GM23338 (cell line): ENCODE measurements at regions not wholly inside any gene's neighbourhood (a gene's known extent, or its start where the extent isn't known, plus 50 kb on each side); places are given as distances from the start of the nearest gene placed in this dataset.

Experiments used
- ATAC-seq: fragments of 200-7000 bp; cut with Tn5 transposase; 3 replicates; pipeline ENCODE4 v1.9.1; 2020
- DNase-seq: peaks from one replicate; pipeline ENCODE4 v3.0.0-alpha.2; 2015; ENCODE audit warnings: low spot score
- H2AFZ ChIP-seq: fragments of 200-600 bp; sonication (generic); 2 replicates; pipeline ENCODE4 v1.8.0; 2016; ENCODE audit warnings: antibody characterized with exemption, mild to moderate bottlenecking, moderate library complexity
- H3F3A ChIP-seq: fragments of 200-600 bp; sonication (generic); replicated peaks from 2 replicates; pipeline ENCODE4 v1.8.0; 2017; ENCODE audit warnings: antibody characterized with exemption, mixed run types, low read depth
- H3K27ac ChIP-seq: fragments of 200-600 bp; sonication (generic); 2 replicates; pipeline ENCODE4 v1.6.1; 2016; ENCODE audit warnings: low read depth
- H3K27me3 ChIP-seq: fragments of 200-600 bp; sonication (generic); 2 replicates; pipeline ENCODE4 v1.8.0; 2016; ENCODE audit warnings: mild to moderate bottlenecking, mixed run types, moderate library complexity; ENCODE audit not compliant: insufficient read depth
- H3K36me3 ChIP-seq: fragments of 200-600 bp; sonication (generic); 2 replicates; pipeline ENCODE4 v1.8.0; 2016; ENCODE audit warnings: mild to moderate bottlenecking; ENCODE audit not compliant: insufficient read depth
- H3K4me1 ChIP-seq: fragments of 200-600 bp; sonication (generic); 2 replicates; pipeline ENCODE4 v1.8.0; 2016; ENCODE audit warnings: mild to moderate bottlenecking, moderate library complexity; ENCODE audit not compliant: insufficient read depth
- H3K4me2 ChIP-seq: fragments of 200-600 bp; sonication (generic); 2 replicates; pipeline ENCODE4 v1.7.1; 2017; ENCODE audit warnings: mixed run types
- H3K4me3 ChIP-seq: fragments of 200-600 bp; sonication (generic); 2 replicates; pipeline ENCODE4 v1.6.1; 2016; ENCODE audit warnings: mixed run types
- H3K79me2 ChIP-seq: fragments of 200-600 bp; sonication (generic); replicated peaks from 2 replicates; pipeline ENCODE4 v1.8.0; 2017; ENCODE audit warnings: mild to moderate bottlenecking; ENCODE audit not compliant: insufficient read depth
- H3K9me2 ChIP-seq: fragments of 200-600 bp; sonication (generic); 2 replicates; pipeline ENCODE4 v1.8.0; 2017; ENCODE audit not compliant: insufficient read depth
- H4K20me1 ChIP-seq: fragments of 200-600 bp; sonication (generic); replicated peaks from 2 replicates; pipeline ENCODE4 v1.8.0; 2017; ENCODE audit warnings: mild to moderate bottlenecking; ENCODE audit not compliant: insufficient read depth
- H3K27ac Mint-ChIP-seq: 2 replicates; pipeline ENCODE4 v1.8.0; 2020; ENCODE audit warnings: inconsistent platforms, mild to moderate bottlenecking, moderate library complexity, mixed read lengths
- H3K27me3 Mint-ChIP-seq: 3 replicates; pipeline ENCODE4 v1.8.0; 2022; ENCODE audit warnings: low read depth, mild to moderate bottlenecking, moderate library complexity, mixed read lengths, inconsistent platforms; ENCODE audit not compliant: insufficient read depth, poor library complexity
- H3K36me3 Mint-ChIP-seq: 3 replicates; pipeline ENCODE4 v1.8.0; 2021; ENCODE audit warnings: low read depth, mild to moderate bottlenecking, inconsistent platforms, moderate library complexity, mixed read lengths
- H3K4me1 Mint-ChIP-seq: 3 replicates; pipeline ENCODE4 v1.8.0; 2020; ENCODE audit warnings: mild to moderate bottlenecking, inconsistent platforms, mixed read lengths
- H3K4me3 Mint-ChIP-seq: 3 replicates; pipeline ENCODE4 v1.8.0; 2021; ENCODE audit warnings: moderate library complexity, mild to moderate bottlenecking, inconsistent platforms, mixed read lengths
- H3K9me3 Mint-ChIP-seq: 3 replicates; pipeline ENCODE4 v1.8.0; 2020; ENCODE audit warnings: moderate library complexity, mild to moderate bottlenecking, inconsistent platforms, mixed read lengths
- CREB1 ChIP-seq: fragments of 250-450 bp; sonication (Bioruptor Pico); IDR thresholded peaks from 2 replicates; pipeline ENCODE4 v1.5.0; 2020; ENCODE audit warnings: low read depth, mild to moderate bottlenecking, moderate library complexity
- CTCF ChIP-seq, 2 experiments: fragments of 200-600 bp in 1 of 2; sonication (generic) in 1 of 2; conservative IDR thresholded peaks; 2 replicates each; pipeline versions ENCODE4 v1.5.1 to v1.6.1; 2016 to 2017; ENCODE audit warnings: antibody characterized with exemption in 2 of 2, low read depth in 2 of 2, mild to moderate bottlenecking in 2 of 2, moderate library complexity in 1 of 2
- ETS1 ChIP-seq: IDR thresholded peaks from 2 replicates; pipeline ENCODE4 v1.6.1; 2016; ENCODE audit warnings: antibody characterized with exemption
- EZH2 ChIP-seq: fragments of 200-600 bp; sonication (generic); IDR thresholded peaks from one replicate; pipeline ENCODE4 v1.8.0; 2017; ENCODE audit warnings: antibody characterized with exemption, mild to moderate bottlenecking, low read depth; ENCODE audit not compliant: unreplicated experiment
- EZH2phosphoT487 ChIP-seq: fragments of 200-600 bp; sonication (generic); IDR thresholded peaks from one replicate; pipeline ENCODE4 v1.8.1; 2018; ENCODE audit warnings: antibody characterized with exemption; ENCODE audit not compliant: unreplicated experiment
- JUNB ChIP-seq: IDR thresholded peaks from one replicate; pipeline ENCODE4 v1.6.1; 2016; ENCODE audit warnings: antibody characterized with exemption; ENCODE audit not compliant: unreplicated experiment
- NANOG ChIP-seq: IDR thresholded peaks from 2 replicates; pipeline ENCODE4 v1.6.1; 2016; ENCODE audit warnings: antibody characterized with exemption, borderline replicate concordance
- POLR2AphosphoS5 ChIP-seq: IDR thresholded peaks from 2 replicates; pipeline ENCODE4 v1.6.1; 2016; ENCODE audit warnings: antibody characterized with exemption, low read depth
- REST ChIP-seq: IDR thresholded peaks from one replicate; pipeline ENCODE4 v1.6.1; 2018; ENCODE audit warnings: antibody characterized with exemption; ENCODE audit not compliant: unreplicated experiment
- STAT1 ChIP-seq: IDR thresholded peaks from one replicate; pipeline ENCODE4 v1.6.1; 2016; ENCODE audit warnings: antibody characterized with exemption; ENCODE audit not compliant: unreplicated experiment
- ZNF114 ChIP-seq: fragments of 250-450 bp; sonication (Bioruptor Pico); IDR thresholded peaks from 2 replicates; pipeline ENCODE4 v1.5.0; 2020; ENCODE audit warnings: mild to moderate bottlenecking, moderate library complexity
- ZNF331 ChIP-seq: fragments of 250-450 bp; sonication (Bioruptor Pico); IDR thresholded peaks from 2 replicates; pipeline ENCODE4 v1.5.0; 2020; ENCODE audit warnings: low read depth, mild to moderate bottlenecking, moderate library complexity
- TF ChIP-seq, protein P1 (sequence below): fragments of 250-450 bp; sonication (Bioruptor Pico); IDR thresholded peaks from 2 replicates; pipeline ENCODE4 v1.5.0; 2020; ENCODE audit warnings: mild to moderate bottlenecking, moderate library complexity

DNA sequence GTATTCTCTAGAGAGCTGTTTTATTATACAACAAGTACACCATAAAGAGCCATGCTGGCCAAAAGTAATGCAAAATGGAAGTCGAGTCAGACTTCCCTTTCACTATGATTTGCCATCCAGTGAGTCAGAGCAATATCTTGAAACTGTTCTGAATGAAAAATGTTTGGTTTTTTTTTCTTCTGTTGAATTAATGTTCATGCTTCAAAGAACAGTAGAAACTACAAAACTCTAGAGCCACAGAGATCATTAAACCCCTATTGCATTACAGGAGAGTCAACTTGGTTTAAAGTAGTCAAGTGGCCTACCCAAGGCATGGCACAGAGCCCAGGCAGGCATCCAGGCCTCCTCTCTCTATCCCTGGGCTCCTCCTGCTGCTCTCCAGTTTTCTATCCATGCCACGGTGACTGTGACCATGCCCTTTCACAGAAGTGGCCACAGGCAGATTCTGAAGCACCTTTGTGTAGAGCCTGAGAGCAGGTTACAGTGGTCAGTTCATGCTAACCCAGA lies 358.9 kb downstream of the DEPDC1B start:
- H3K27me3 Mint-ChIP-seq: no peaks in the 10 kb centered on the region
- no peak overlapping the region for H3K4me3 Mint-ChIP-seq
- Histone ChIP-seq H3F3A (no peaks in the 10 kb centered on the region), H3K9me2 (no peaks in the 10 kb centered on the region), H3K4me2 (no peak overlapping the region), H3K27ac (no peak overlapping the region), H2AFZ (no peak overlapping the region), H3K79me2 (no peaks in the 10 kb centered on the region), H3K36me3 (no peaks in the 10 kb centered on the region), H3K4me1 (no peaks in the 10 kb centered on the region), H4K20me1 (no peaks in the 10 kb centered on the region; the same call in 1 of the 2 replicates), H3K27me3 (no peaks in the 10 kb centered on the region), H3K4me3 (no peak overlapping the region)
- DNase-seq (no peak), ATAC-seq (no peak)
- no peaks in the 10 kb centered on the region for H3K9me3 Mint-ChIP-seq
- no peaks in the 10 kb centered on the region for H3K36me3 Mint-ChIP-seq
- no peaks in the 10 kb centered on the region for H3K4me1 Mint-ChIP-seq
- no peak overlapping the region for H3K27ac Mint-ChIP-seq
- TF ChIP-seq EZH2 (no peak), STAT1 (no peak), EZH2phosphoT487 (no peak), CREB1 (no peak), JUNB (no peak), CTCF (conservative IDR thresholded peaks at IDR 0.05; ENCODE audit: low read depth in 2 of 2) (no peak), NANOG (no peak), ZNF114 (CRISPR knock-in tag) (no peak), POLR2AphosphoS5 (no peak), ZNF331 (CRISPR knock-in tag) (no peak), ETS1 (no peak), REST (no peak)
- TF ChIP-seq, protein P1, sequence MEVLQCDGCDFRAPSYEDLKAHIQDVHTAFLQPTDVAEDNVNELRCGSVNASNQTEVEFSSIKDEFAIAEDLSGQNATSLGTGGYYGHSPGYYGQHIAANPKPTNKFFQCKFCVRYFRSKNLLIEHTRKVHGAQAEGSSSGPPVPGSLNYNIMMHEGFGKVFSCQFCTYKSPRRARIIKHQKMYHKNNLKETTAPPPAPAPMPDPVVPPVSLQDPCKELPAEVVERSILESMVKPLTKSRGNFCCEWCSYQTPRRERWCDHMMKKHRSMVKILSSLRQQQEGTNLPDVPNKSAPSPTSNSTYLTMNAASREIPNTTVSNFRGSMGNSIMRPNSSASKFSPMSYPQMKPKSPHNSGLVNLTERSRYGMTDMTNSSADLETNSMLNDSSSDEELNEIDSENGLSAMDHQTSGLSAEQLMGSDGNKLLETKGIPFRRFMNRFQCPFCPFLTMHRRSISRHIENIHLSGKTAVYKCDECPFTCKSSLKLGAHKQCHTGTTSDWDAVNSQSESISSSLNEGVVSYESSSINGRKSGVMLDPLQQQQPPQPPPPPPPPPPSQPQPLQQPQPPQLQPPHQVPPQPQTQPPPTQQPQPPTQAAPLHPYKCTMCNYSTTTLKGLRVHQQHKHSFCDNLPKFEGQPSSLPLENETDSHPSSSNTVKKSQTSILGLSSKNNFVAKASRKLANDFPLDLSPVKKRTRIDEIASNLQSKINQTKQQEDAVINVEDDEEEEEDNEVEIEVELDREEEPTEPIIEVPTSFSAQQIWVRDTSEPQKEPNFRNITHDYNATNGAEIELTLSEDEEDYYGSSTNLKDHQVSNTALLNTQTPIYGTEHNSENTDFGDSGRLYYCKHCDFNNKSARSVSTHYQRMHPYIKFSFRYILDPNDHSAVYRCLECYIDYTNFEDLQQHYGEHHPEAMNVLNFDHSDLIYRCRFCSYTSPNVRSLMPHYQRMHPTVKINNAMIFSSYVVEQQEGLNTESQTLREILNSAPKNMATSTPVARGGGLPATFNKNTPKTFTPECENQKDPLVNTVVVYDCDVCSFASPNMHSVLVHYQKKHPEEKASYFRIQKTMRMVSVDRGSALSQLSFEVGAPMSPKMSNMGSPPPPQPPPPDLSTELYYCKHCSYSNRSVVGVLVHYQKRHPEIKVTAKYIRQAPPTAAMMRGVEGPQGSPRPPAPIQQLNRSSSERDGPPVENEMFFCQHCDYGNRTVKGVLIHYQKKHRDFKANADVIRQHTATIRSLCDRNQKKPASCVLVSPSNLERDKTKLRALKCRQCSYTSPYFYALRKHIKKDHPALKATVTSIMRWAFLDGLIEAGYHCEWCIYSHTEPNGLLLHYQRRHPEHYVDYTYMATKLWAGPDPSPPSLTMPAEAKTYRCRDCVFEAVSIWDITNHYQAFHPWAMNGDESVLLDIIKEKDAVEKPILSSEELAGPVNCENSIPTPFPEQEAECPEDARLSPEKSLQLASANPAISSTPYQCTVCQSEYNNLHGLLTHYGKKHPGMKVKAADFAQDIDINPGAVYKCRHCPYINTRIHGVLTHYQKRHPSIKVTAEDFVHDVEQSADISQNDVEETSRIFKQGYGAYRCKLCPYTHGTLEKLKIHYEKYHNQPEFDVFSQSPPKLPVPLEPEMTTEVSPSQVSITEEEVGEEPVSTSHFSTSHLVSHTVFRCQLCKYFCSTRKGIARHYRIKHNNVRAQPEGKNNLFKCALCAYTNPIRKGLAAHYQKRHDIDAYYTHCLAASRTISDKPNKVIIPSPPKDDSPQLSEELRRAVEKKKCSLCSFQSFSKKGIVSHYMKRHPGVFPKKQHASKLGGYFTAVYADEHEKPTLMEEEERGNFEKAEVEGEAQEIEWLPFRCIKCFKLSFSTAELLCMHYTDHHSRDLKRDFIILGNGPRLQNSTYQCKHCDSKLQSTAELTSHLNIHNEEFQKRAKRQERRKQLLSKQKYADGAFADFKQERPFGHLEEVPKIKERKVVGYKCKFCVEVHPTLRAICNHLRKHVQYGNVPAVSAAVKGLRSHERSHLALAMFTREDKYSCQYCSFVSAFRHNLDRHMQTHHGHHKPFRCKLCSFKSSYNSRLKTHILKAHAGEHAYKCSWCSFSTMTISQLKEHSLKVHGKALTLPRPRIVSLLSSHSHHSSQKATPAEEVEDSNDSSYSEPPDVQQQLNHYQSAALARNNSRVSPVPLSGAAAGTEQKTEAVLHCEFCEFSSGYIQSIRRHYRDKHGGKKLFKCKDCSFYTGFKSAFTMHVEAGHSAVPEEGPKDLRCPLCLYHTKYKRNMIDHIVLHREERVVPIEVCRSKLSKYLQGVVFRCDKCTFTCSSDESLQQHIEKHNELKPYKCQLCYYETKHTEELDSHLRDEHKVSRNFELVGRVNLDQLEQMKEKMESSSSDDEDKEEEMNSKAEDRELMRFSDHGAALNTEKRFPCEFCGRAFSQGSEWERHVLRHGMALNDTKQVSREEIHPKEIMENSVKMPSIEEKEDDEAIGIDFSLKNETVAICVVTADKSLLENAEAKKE (CRISPR knock-in tag): no peak
